Endothelial cell of umbilical vein (primary cell): ENCODE measurements at regions not wholly inside any gene's neighbourhood (a gene's known extent, or its start where the extent isn't known, plus 50 kb on each side); places are given as distances from the start of the nearest gene placed in this dataset.

Source experiments
- BruUV-seq: library from RNA; stranded (reverse); fragments of 400-500 nt; replicated peaks from 2 replicates; lab custom pipeline; 2021; lab: Mats Ljungman, UMichigan
- CTCF ChIA-PET: fragments of 300-600, 350-600 bp; sonication (Branson Sonifier 250); formaldehyde crosslinking; loops from one replicate; lab custom pipeline; 2021; ENCODE audit warnings: antibody characterized with exemption, inconsistent platforms; lab: Charles Lee
- POLR2A ChIA-PET: fragments of 300-600, 350-600 bp; sonication (Branson Sonifier 250); formaldehyde crosslinking; loops from one replicate; lab custom pipeline; 2021; ENCODE audit warnings: antibody characterized with exemption, inconsistent platforms; lab: Charles Lee
- DNase-seq: peaks from one replicate; pipeline ENCODE4 v3.0.0-alpha.2; 2011; ENCODE audit warnings: low read depth, low spot score
- FAIRE-seq: peaks from 2 replicates; lab custom pipeline; 2011; peaks lifted over from hg19 to GRCh38; lab: Jason Lieb, UNC
- H2AFZ ChIP-seq: 2 replicates; pipeline ENCODE4 v1.6.0; 2012; ENCODE audit warnings: low read depth, low read length, control low read depth, inconsistent platforms
- H3K27ac ChIP-seq: 2 replicates; pipeline ENCODE4 v1.5.1; 2011; ENCODE audit warnings: low read depth, mild to moderate bottlenecking, control low read depth, low read length, moderate library complexity; ENCODE audit not compliant: insufficient read depth
- H3K27me3 ChIP-seq, 2 experiments: 2 replicates each; pipeline versions ENCODE4 v1.6.0 to v1.6.1; 2011; ENCODE audit warnings: low read length in 2 of 2, mixed read lengths in 1 of 2; ENCODE audit not compliant: control insufficient read depth in 2 of 2, insufficient read depth in 2 of 2
- H3K36me3 ChIP-seq, 2 experiments: 2 replicates in 1 of 2; 3 replicates in 1 of 2; pipeline ENCODE4 v1.5.1; 2011; ENCODE audit warnings: low read length in 2 of 2, mild to moderate bottlenecking in 1 of 2, moderate library complexity in 1 of 2; ENCODE audit not compliant: control insufficient read depth in 2 of 2, insufficient read depth in 2 of 2; ENCODE audit errors: extremely low read depth in 1 of 2
- H3K4me1 ChIP-seq: 3 replicates; pipeline ENCODE4 v1.5.1; 2011; ENCODE audit warnings: mild to moderate bottlenecking, low read length; ENCODE audit not compliant: control insufficient read depth, insufficient read depth; ENCODE audit errors: extremely low read depth
- H3K4me2 ChIP-seq: 2 replicates; pipeline ENCODE4 v1.6.1; 2011; ENCODE audit warnings: low read length, control low read depth, mixed read lengths; ENCODE audit not compliant: insufficient read depth
- H3K4me3 ChIP-seq, 3 experiments: fragments of 200-600 bp in 1 of 3; sonication (generic), shearing (Covaris generic) in 1 of 3; replicated peaks in 1 of 3; 2 replicates each; pipeline ENCODE4 v1.5.1; 2011 to 2016; ENCODE audit warnings: control low read depth in 3 of 3, low read length in 3 of 3, mild to moderate bottlenecking in 2 of 3, inconsistent platforms in 1 of 3, low read depth in 1 of 3, moderate library complexity in 1 of 3; ENCODE audit not compliant: insufficient read depth in 1 of 3
- H3K79me2 ChIP-seq: 2 replicates; pipeline ENCODE4 v1.6.0; 2012; ENCODE audit warnings: low read length, inconsistent platforms; ENCODE audit not compliant: control insufficient read depth, insufficient read depth
- H3K9ac ChIP-seq: replicated peaks from 2 replicates; pipeline ENCODE3; 2011; ENCODE audit warnings: low read length, control low read depth; ENCODE audit not compliant: insufficient read depth; ENCODE audit errors: extremely low read depth
- H3K9me1 ChIP-seq: replicated peaks from 3 replicates; pipeline ENCODE4 v1.6.0; 2011; ENCODE audit warnings: mild to moderate bottlenecking, low read length; ENCODE audit not compliant: control insufficient read depth, insufficient read depth; ENCODE audit errors: extremely low read depth
- H3K9me3 ChIP-seq: replicated peaks from 2 replicates; pipeline ENCODE4 v1.5.1; 2012; ENCODE audit warnings: low read length, inconsistent platforms; ENCODE audit not compliant: control insufficient read depth, insufficient read depth
- H4K20me1 ChIP-seq: replicated peaks from 2 replicates; pipeline ENCODE3; 2011; ENCODE audit warnings: mild to moderate bottlenecking, low read length; ENCODE audit not compliant: control insufficient read depth, insufficient read depth; ENCODE audit errors: extremely low read depth
- CTCF ChIP-seq, 2 donors: IDR thresholded peaks; 1 replicate in 1 of 2; 2 replicates in 1 of 2; pipeline ENCODE4 v1.5.1; 2011; ENCODE audit warnings: low read length in 2 of 2, mild to moderate bottlenecking in 2 of 2, moderate library complexity in 2 of 2, control low read depth in 1 of 2, inconsistent platforms in 1 of 2, low read depth in 1 of 2; ENCODE audit not compliant: insufficient read depth in 1 of 2; ENCODE audit errors: extremely low read depth in 1 of 2
- EZH2 ChIP-seq: IDR thresholded peaks from 2 replicates; pipeline ENCODE4 v1.6.1; 2012; ENCODE audit warnings: borderline replicate concordance, low read depth, mild to moderate bottlenecking, moderate library complexity, low read length, inconsistent platforms; ENCODE audit not compliant: severe bottlenecking
- FOS ChIP-seq: IDR thresholded peaks from 2 replicates; pipeline ENCODE4 v1.6.1; 2011; ENCODE audit warnings: mild to moderate bottlenecking, low read length, moderate library complexity, borderline replicate concordance; ENCODE audit not compliant: insufficient read depth
- GATA2 ChIP-seq: IDR thresholded peaks from 2 replicates; pipeline ENCODE4 v1.7.0; 2011; ENCODE audit warnings: low read depth, mild to moderate bottlenecking, moderate library complexity, mixed read lengths, low read length; ENCODE audit not compliant: insufficient read length, insufficient read depth
- JUN ChIP-seq: IDR thresholded peaks from 2 replicates; pipeline ENCODE4 v1.6.1; 2011; ENCODE audit warnings: borderline replicate concordance, low read depth; ENCODE audit not compliant: insufficient read length, insufficient read depth
- MAX ChIP-seq: IDR thresholded peaks from 2 replicates; pipeline ENCODE4 v1.6.1; 2011; ENCODE audit not compliant: insufficient read depth, insufficient read length
- MYC ChIP-seq: IDR thresholded peaks from one replicate; pipeline ENCODE4 v1.6.1; 2011; ENCODE audit warnings: mild to moderate bottlenecking, low read depth, low read length
- POLR2A ChIP-seq: IDR thresholded peaks from 2 replicates; pipeline ENCODE4 v1.6.1; 2012; ENCODE audit warnings: low read depth, mild to moderate bottlenecking, control low read depth, low read length
- POLR2AphosphoS5 ChIP-seq: IDR thresholded peaks from 2 replicates; pipeline ENCODE4 v1.6.1; 2012; ENCODE audit warnings: low read depth, mild to moderate bottlenecking, control low read depth, low read length, moderate library complexity; ENCODE audit not compliant: insufficient read depth
- dilution Hi-C: fragments of 300-500 bp; cut with MboI; formaldehyde crosslinking; loops from one replicate; pipeline ENCODE4 v1.15.0; 2019; ENCODE audit warnings: low sequenced_read_pairs; ENCODE audit not compliant: extremely low pct_ligation_motif_present
- intact Hi-C: fragments of 100-400 bp; cut with micrococcal nuclease; formaldehyde crosslinking; loops from one replicate; pipeline ENCODE4 v1.10.0; 2022

GRCh38 chr3:59115364-59116232, 65.8 kb upstream of the CFAP20DC start:
- H3K4me2 ChIP-seq, result no peak overlapping the region
- dilution Hi-C loops (no loop called here), intact Hi-C loops (no loop called here)
- H3K4me1 ChIP-seq, result no peaks in the 10 kb centered on the region
- H3K27me3 ChIP-seq, result no peaks in the 10 kb centered on the region
- ChIA-PET POLR2A (no interaction called here), CTCF (interaction anchor here (1.0 kb wide), 1 partner anchor 12 kb away, joined by 3 read pairs; no protein-coding TSS in a partner anchor)
- no peaks in the 10 kb centered on the region for H4K20me1 ChIP-seq
- no peaks in the 10 kb centered on the region for H3K79me2 ChIP-seq
- TF ChIP-seq POLR2A (no peak), POLR2AphosphoS5 (no peak), FOS (no peak), JUN (no peak), MAX (no peak), MYC (no peak), GATA2 (no peak), EZH2 (no peak), CTCF (IDR thresholded peaks at IDR 0.05; ENCODE audit: extremely low read depth in 1 of 2, insufficient read depth in 1 of 2, low read depth in 1 of 2, low read length in 2 of 2) (no peak)
- no peak overlapping the region for H3K4me3 ChIP-seq
- H3K9me1 ChIP-seq, result no peaks in the 10 kb centered on the region
- H3K9me3 ChIP-seq, result no peaks in the 10 kb centered on the region
- BruUV-seq, result no TSS peak
- no peak overlapping the region for H2AFZ ChIP-seq
- no peaks in the 10 kb centered on the region for H3K36me3 ChIP-seq
- no peak overlapping the region for H3K27ac ChIP-seq
- FAIRE-seq (no peak), DNase-seq (no peak)
- H3K9ac ChIP-seq, result no peak overlapping the region
